Epithelial cell of proximal tubule (primary cell): ENCODE measurements at regions not wholly inside any gene's neighbourhood (a gene's known extent, or its start where the extent isn't known, plus 50 kb on each side); places are given as distances from the start of the nearest gene placed in this dataset.
A peak's percentile ranks its signal among the peaks of the same experiment; 100 is the strongest.

Experiments used
- DNase-seq: peaks from one replicate; pipeline ENCODE4 v3.0.0-alpha.2; 2011; ENCODE audit warnings: low read depth
- H3K4me3 ChIP-seq: 2 replicates; pipeline ENCODE4 v1.5.1; 2011; ENCODE audit warnings: low read depth, mild to moderate bottlenecking, low read length
- CTCF ChIP-seq: conservative IDR thresholded peaks from 2 replicates; pipeline ENCODE4 v1.5.1; 2012; ENCODE audit warnings: low read depth, mild to moderate bottlenecking, low read length

DNA sequence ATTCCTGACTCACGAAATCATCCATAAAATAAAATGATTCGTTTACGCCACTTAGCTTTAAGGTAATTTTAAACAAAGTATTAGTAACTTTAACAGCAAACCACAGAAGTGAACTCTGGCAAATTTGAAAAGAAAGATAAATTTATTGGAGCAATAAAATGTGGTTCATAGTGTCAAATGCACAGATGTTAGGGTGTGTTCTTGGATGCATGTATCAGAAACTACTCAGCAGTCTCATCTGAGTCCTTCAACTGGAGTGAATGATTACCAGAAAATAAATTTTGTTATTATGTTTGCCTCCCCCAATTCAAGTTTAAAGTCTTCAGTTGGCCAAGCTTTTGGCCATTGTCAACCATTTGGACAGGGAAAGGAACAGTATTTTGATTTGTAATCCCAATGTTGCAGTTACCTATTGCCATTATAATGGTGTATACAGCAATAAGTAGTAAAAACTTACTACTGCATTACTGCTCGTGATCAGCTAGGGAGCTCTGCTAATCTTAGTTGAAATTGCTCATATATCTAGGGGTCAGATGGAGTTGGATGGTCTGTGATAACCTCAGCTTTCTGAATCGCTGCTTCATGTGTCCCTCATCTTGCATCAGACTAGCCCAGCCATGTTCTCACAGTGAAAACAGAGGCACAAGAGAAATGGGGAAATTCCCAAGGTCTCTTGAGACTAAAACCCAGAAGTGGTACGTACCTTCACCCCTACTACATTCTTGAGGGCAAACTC lies 254.6 kb upstream of the KCNIP4 start:
- TF ChIP-seq CTCF = no peak
- H3K4me3 ChIP-seq = no peak overlapping the region
- DNase-seq = no peak

DNA sequence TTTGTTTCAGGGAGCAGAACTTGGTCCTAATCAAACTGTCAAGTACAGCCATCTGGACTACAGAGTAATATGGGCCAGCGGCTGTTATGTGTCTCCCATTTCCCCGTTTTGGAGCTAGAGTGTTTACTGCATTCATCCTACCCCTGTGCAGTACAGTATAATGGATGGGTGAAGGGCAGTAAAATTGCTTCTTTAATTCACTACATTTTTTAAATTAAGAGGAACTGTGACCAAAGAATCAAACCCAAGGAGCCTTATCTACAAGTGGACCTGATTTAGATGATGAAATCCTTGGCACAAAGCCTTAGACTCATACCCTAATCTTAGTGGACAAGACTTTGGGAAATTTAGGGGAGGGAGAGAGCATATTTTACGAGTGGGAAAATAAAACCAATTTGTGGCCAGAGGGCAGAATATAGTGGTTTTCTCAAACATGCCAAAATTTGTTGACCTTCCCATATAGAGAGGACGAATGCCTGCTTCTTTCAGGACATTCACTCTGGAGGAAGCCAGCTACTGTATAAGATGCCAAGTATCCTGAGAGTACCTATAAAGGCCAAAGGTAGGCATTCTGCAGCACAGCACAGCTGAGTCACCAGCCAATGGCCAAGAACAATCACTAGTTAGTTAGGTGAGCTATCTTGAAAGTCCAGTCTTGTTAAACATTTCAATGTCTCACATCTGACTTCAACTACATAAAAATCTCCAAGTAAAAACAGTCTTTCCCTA lies 253.8 kb upstream of the KCNIP4 start:
- H3K4me3 ChIP-seq = no peak overlapping the region
- DNase-seq = peak; percentile 29
- TF ChIP-seq CTCF = no peak

DNA sequence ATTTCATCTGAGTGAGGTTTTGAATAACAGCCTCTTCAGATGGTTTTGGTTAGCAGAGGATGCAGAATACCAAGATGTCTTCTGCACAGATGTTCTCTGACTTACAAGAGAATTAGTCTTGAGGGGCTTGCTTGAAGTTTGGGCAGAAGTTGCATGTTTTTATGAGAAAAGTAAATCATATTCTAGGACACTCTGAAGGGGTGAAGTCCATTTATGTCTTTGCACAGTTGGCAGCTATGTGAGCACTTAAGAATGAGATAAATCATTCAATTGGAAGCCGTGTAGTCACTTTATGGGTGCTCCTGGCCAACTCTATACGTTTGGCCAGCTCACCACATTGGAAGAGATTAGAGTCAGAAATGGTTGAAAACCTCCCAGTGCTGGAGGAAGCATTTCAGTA lies 252.7 kb upstream of the KCNIP4 start:
- no peak overlapping the region for H3K4me3 ChIP-seq
- no peak for DNase-seq
- no peak for TF ChIP-seq CTCF

DNA sequence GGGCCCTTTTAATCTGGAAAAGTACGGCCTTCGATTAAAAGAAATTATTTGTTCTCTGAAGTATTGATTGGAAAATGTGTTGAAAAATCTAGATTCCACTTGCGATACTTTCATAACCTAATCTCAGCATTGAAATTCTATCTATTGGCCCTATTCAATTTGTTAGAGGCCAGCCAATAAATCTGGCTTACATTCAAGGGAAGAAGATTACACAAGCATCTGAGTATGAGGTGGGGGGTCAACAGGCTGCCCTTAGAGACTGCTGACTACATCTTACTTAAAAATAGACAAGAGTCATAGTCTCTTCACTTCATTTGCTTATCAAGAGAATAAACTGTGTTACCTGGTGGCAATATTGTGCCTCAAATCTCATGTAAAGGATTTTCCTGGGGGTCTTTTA lies 248.0 kb upstream of the KCNIP4 start:
- no peak for TF ChIP-seq CTCF
- no peak for DNase-seq
- H3K4me3 ChIP-seq = no peak overlapping the region

GRCh38 chr4:22192084-22192511 lies 243.5 kb upstream of the KCNIP4 start:
- H3K4me3 ChIP-seq = no peak overlapping the region
- no peak for DNase-seq
- no peak for TF ChIP-seq CTCF

- no peak overlapping the region for H3K4me3 ChIP-seq
- no peak for DNase-seq
- no peak for TF ChIP-seq CTCF
Observed at GRCh38 chr4:22191565-22191964, 243.0 kb upstream of the KCNIP4 start.

DNA sequence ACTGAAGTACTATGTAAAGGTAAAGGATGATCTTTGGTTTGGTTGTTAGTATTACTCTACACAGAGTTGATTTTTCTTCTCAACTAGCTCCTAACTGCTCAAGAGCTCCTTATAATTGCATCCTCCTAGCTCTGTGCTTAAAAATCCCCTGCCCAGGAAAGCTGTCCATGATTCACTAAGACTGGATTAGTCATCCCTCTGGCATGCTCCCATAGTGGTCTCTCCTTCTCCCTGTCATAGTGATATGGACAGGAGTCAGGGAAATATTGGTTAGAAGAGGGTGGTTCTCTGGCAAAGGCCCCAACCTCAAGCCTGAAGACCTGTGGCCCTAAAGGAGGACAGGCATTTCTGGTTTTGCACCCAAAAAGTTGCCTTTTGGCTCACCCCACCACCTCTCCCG lies 242.3 kb upstream of the KCNIP4 start:
- TF ChIP-seq CTCF = no peak
- peak; percentile 79 for DNase-seq
- no peak overlapping the region for H3K4me3 ChIP-seq
